ENCODE measurements at regions not wholly inside any gene's neighbourhood (a gene's known extent, or its start where the extent isn't known, plus 50 kb on each side); places are given as distances from the start of the nearest gene placed in this dataset.

DNA sequence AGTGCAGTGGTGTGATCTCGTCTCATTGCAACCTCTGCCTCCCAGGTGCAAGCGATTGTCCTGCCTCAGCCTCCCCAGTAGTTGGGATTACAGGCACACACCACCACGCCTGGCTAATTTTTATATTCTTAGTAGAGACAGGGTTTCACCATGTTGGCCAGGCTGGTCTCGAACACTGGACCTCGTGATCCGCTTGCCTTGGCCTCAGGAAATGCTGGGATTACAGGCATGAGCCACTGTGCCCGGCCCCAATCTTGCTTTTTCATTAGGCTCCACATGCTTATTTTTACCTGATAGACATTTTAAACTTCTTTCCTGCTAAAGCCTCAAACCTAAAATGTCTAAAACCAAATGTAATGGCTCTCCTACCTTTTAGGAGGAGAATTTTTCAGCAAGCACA lies 817.0 kb upstream of the NECTIN3 start:
- TF ChIP-seq POLR2AphosphoS5 (IDR thresholded peaks at IDR 0.05; ENCODE audit: low read depth, low read length): no peak
- no peak for TF ChIP-seq POLR2A (IDR thresholded peaks at IDR 0.05; ENCODE audit: low read depth, low read length)

All from GM12892 (cell line).